CD14-positive monocyte (primary cell): ENCODE measurements at regions not wholly inside any gene's neighbourhood (a gene's known extent, or its start where the extent isn't known, plus 50 kb on each side); places are given as distances from the start of the nearest gene placed in this dataset.
A peak's percentile ranks its signal among the peaks of the same experiment; 100 is the strongest.

Experiments
- DNase-seq, 3 donors: peaks; one replicate each; pipeline ENCODE4 v3.0.0-alpha.2; 2011 to 2022
- H2AFZ ChIP-seq: 2 replicates; pipeline ENCODE4 v1.6.0; 2012; ENCODE audit warnings: mild to moderate bottlenecking, low read depth, low read length, inconsistent platforms; ENCODE audit not compliant: insufficient read depth, poor library complexity, severe bottlenecking
- H3K27ac ChIP-seq, 2 donors: 1 replicate in 1 of 2; 2 replicates in 1 of 2; pipeline ENCODE4 v1.5.1; 2012 to 2013; ENCODE audit warnings: low read length in 2 of 2, control low read depth in 1 of 2, inconsistent platforms in 1 of 2, low read depth in 1 of 2, mild to moderate bottlenecking in 1 of 2
- H3K27me3 ChIP-seq, 2 donors: one replicate each; pipeline versions ENCODE4 v1.6.0 to v1.6.1; 2011 to 2013; ENCODE audit warnings: low read length in 2 of 2; ENCODE audit not compliant: control insufficient read depth in 2 of 2, insufficient read depth in 2 of 2
- H3K36me3 ChIP-seq, 2 donors: replicated peaks in 1 of 2; 1 replicate in 1 of 2; 2 replicates in 1 of 2; pipeline versions ENCODE4 v1.5.1 to v1.6.1; 2012 to 2013; ENCODE audit warnings: low read length in 2 of 2, control low read depth in 1 of 2, inconsistent platforms in 1 of 2, mild to moderate bottlenecking in 1 of 2; ENCODE audit not compliant: insufficient read depth in 2 of 2, control insufficient read depth in 1 of 2
- H3K4me1 ChIP-seq, 2 donors: 1 replicate in 1 of 2; 2 replicates in 1 of 2; pipeline versions ENCODE4 v1.5.1 to v1.6.1; 2012 to 2013; ENCODE audit warnings: low read length in 2 of 2, control low read depth in 1 of 2, inconsistent platforms in 1 of 2, mild to moderate bottlenecking in 1 of 2, moderate library complexity in 1 of 2; ENCODE audit not compliant: insufficient read depth in 2 of 2, control insufficient read depth in 1 of 2
- H3K4me2 ChIP-seq: replicated peaks from 2 replicates; pipeline ENCODE3; 2012; ENCODE audit warnings: low read length, moderate library complexity, mild to moderate bottlenecking; ENCODE audit not compliant: poor library complexity, severe bottlenecking; ENCODE audit errors: extremely low read depth
- H3K4me3 ChIP-seq, 3 experiments: fragments of 200-600 bp in 1 of 3; sonication (generic) in 1 of 3; replicated peaks in 1 of 3; 1 replicate in 2 of 3; 2 replicates in 1 of 3; pipeline ENCODE4 v1.5.1; 2011 to 2013; ENCODE audit warnings: low read length in 3 of 3, mild to moderate bottlenecking in 3 of 3, control low read depth in 2 of 3, low read depth in 2 of 3, inconsistent platforms in 1 of 3, moderate library complexity in 1 of 3
- H3K79me2 ChIP-seq: 2 replicates; pipeline ENCODE4 v1.6.0; 2012; ENCODE audit warnings: mild to moderate bottlenecking, control low read depth, inconsistent platforms, low read length, moderate library complexity; ENCODE audit not compliant: insufficient read depth
- H3K9ac ChIP-seq: 2 replicates; pipeline ENCODE4 v1.6.0; 2017; ENCODE audit warnings: low read length, mild to moderate bottlenecking; ENCODE audit not compliant: insufficient read depth, poor library complexity, severe bottlenecking
- H3K9me3 ChIP-seq, 2 donors: replicated peaks in 1 of 2; 1 replicate in 1 of 2; 2 replicates in 1 of 2; pipeline versions ENCODE4 v1.5.1 to v1.6.1; 2012 to 2013; ENCODE audit warnings: low read length in 2 of 2, control low read depth in 1 of 2; ENCODE audit not compliant: control insufficient read depth in 1 of 2, insufficient read depth in 1 of 2
- H4K20me1 ChIP-seq: 2 replicates; pipeline ENCODE4 v1.6.0; 2012; ENCODE audit warnings: mild to moderate bottlenecking, low read length, control low read depth, moderate library complexity; ENCODE audit not compliant: insufficient read depth
- H3K27ac Mint-ChIP-seq, 7 donors: one replicate each; pipeline ENCODE4 v1.8.0; 2020; ENCODE audit warnings: mild to moderate bottlenecking in 7 of 7, mixed read lengths in 7 of 7, moderate library complexity in 6 of 7, inconsistent platforms in 2 of 7
- H3K27me3 Mint-ChIP-seq, 3 donors: one replicate each; pipeline ENCODE4 v1.8.0; 2021 to 2022; ENCODE audit warnings: low read depth in 3 of 3, mild to moderate bottlenecking in 3 of 3, mixed read lengths in 3 of 3, moderate library complexity in 3 of 3, inconsistent platforms in 1 of 3
- H3K36me3 Mint-ChIP-seq, 2 donors: one replicate each; pipeline ENCODE4 v1.8.0; 2020; ENCODE audit warnings: mixed read lengths in 2 of 2, inconsistent platforms in 1 of 2, mild to moderate bottlenecking in 1 of 2
- H3K4me1 Mint-ChIP-seq: one replicate; pipeline ENCODE4 v1.8.0; 2020; ENCODE audit warnings: mild to moderate bottlenecking, mixed read lengths
- H3K4me3 Mint-ChIP-seq, 2 donors: one replicate each; pipeline ENCODE4 v1.8.0; 2020; ENCODE audit warnings: mild to moderate bottlenecking in 2 of 2, mixed read lengths in 2 of 2, moderate library complexity in 1 of 2
- H3K9me3 Mint-ChIP-seq, 7 donors: one replicate each; pipeline ENCODE4 v1.8.0; 2020 to 2022; ENCODE audit warnings: mixed read lengths in 7 of 7, mild to moderate bottlenecking in 6 of 7, moderate library complexity in 6 of 7, inconsistent platforms in 2 of 7
- WGBS: methylation state at CpG from one replicate; pipeline ENCODE4 v1.1.5; 2013; ENCODE audit warnings: missing lambda C conversion rate; ENCODE audit not compliant: insufficient coverage; 5-methylcytosine and 5-hydroxymethylcytosine counted together
- intact Hi-C, 2 donors: fragments of 100-400 bp; cut with micrococcal nuclease; formaldehyde crosslinking; loops; one replicate each; pipeline versions ENCODE4 v1.15.0 to v1.15.1; 2023
- TF ChIP-seq, protein P1 (sequence below): fragments of 200-600 bp; IDR thresholded peaks from one replicate; pipeline ENCODE4 v1.8.0; 2022; ENCODE audit warnings: antibody characterized with exemption, mild to moderate bottlenecking

GRCh38 chr16:48481211-48481610 lies 96.0 kb upstream of the SIAH1 start:
- Mint-ChIP-seq H3K27me3 (peaks cover 2 to 12% (median 9%) of the 10 kb centered on the region in 3 donors), H3K4me1 (peaks cover 7% of the 10 kb centered on the region), H3K4me3 (no peak overlapping the region), H3K36me3 (no peaks in the 10 kb centered on the region), H3K9me3 (peaks cover 4 to 7% (median 5%) of the 10 kb centered on the region in 7 donors), H3K27ac (no peak overlapping the region)
- Histone ChIP-seq H3K27ac (no peak overlapping the region), H4K20me1 (no peaks in the 10 kb centered on the region), H2AFZ (no peak overlapping the region), H3K79me2 (no peaks in the 10 kb centered on the region), H3K4me3 (no peak overlapping the region), H3K36me3 (no peaks in the 10 kb centered on the region), H3K9ac (no peak overlapping the region), H3K9me3 (peaks cover 0 to 5% of the 10 kb centered on the region in 2 donors), H3K27me3 (no peaks in the 10 kb centered on the region), H3K4me2 (no peak overlapping the region), H3K4me1 (no peaks in the 10 kb centered on the region)
- TF ChIP-seq, protein P1, sequence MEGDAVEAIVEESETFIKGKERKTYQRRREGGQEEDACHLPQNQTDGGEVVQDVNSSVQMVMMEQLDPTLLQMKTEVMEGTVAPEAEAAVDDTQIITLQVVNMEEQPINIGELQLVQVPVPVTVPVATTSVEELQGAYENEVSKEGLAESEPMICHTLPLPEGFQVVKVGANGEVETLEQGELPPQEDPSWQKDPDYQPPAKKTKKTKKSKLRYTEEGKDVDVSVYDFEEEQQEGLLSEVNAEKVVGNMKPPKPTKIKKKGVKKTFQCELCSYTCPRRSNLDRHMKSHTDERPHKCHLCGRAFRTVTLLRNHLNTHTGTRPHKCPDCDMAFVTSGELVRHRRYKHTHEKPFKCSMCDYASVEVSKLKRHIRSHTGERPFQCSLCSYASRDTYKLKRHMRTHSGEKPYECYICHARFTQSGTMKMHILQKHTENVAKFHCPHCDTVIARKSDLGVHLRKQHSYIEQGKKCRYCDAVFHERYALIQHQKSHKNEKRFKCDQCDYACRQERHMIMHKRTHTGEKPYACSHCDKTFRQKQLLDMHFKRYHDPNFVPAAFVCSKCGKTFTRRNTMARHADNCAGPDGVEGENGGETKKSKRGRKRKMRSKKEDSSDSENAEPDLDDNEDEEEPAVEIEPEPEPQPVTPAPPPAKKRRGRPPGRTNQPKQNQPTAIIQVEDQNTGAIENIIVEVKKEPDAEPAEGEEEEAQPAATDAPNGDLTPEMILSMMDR, result no peak
- DNase-seq, result no peak
- intact Hi-C loops, result no loop called here
- no CpG with 5 or more reads among the region's 1 CpG for WGBS

DNA sequence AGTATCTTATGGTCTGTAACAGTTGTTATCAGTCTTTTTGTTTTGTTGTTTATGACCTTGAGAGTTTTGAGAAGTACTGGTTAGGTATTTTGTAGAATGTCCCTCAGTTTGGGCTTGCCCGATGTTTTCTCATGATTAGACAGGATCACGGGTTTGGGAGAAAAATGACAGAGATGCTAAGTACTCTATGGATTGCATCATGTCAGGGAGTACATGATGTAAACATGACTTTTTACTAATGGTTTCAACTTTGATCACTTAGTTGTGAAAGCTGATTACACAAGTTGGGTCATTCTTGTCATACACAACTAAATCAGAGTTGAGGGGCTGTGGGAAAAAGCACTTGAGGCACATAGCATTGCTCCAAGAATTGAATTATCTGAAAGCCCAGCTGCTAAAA lies 94.7 kb upstream of the SIAH1 start:
- no peaks in the 10 kb centered on the region for H3K36me3 ChIP-seq

More for the DNA sequence above, 94.7 kb upstream of the SIAH1 start:
- no peaks in the 10 kb centered on the region for H4K20me1 ChIP-seq
- peaks cover 0 to 5% of the 10 kb centered on the region in 2 donors for H3K9me3 ChIP-seq
- H3K4me2 ChIP-seq, result no peak overlapping the region
- H3K79me2 ChIP-seq, result no peaks in the 10 kb centered on the region
- peak; percentile 25 to 70 (median 48) for DNase-seq
- H3K27ac Mint-ChIP-seq, result peak overlapping the region in 2 of 7 donors; percentile 30 to 33
- H3K9ac ChIP-seq, result no peak overlapping the region
- no peak overlapping the region for H3K4me3 Mint-ChIP-seq
- peaks cover 0 to 9% (median 4%) of the 10 kb centered on the region in 3 donors for H3K27me3 Mint-ChIP-seq
- no peaks in the 10 kb centered on the region for H3K4me1 ChIP-seq
- H2AFZ ChIP-seq, result no peak overlapping the region
- peaks cover 4 to 10% (median 6%) of the 10 kb centered on the region in 7 donors for H3K9me3 Mint-ChIP-seq
- peaks cover 5% of the 10 kb centered on the region for H3K4me1 Mint-ChIP-seq
- intact Hi-C loops, result no loop called here
- 88% methylated on average over 2 of the region's 2 CpGs for WGBS
- no peaks in the 10 kb centered on the region for H3K36me3 Mint-ChIP-seq
- TF ChIP-seq, protein P1, result no peak
- no peak overlapping the region for H3K27ac ChIP-seq
- H3K27me3 ChIP-seq, result no peaks in the 10 kb centered on the region
- H3K4me3 ChIP-seq, result no peak overlapping the region
